GM12874 (cell line): ENCODE measurements at regions not wholly inside any gene's neighbourhood (a gene's known extent, or its start where the extent isn't known, plus 50 kb on each side); places are given as distances from the start of the nearest gene placed in this dataset.

Source experiments
- CTCF ChIP-seq: IDR thresholded peaks from 2 replicates; pipeline ENCODE4 v1.5.1; 2011; ENCODE audit warnings: low read depth, mild to moderate bottlenecking, control low read depth, low read length, moderate library complexity; ENCODE audit not compliant: insufficient read depth

GRCh38 chr6:164692772-164693510, 616.5 kb downstream of the C6orf118 start:
- no peak for TF ChIP-seq CTCF

GRCh38 chr6:164690702-164691500, 618.5 kb downstream of the C6orf118 start:
- TF ChIP-seq CTCF: no peak

- TF ChIP-seq CTCF: no peak
Observed at GRCh38 chr6:164690241-164690640, 619.2 kb downstream of the C6orf118 start.

- TF ChIP-seq CTCF: no peak
Observed at GRCh38 chr6:164665328-164665727, 644.1 kb downstream of the C6orf118 start.

GRCh38 chr6:164663634-164664033, 645.8 kb downstream of the C6orf118 start:
- no peak for TF ChIP-seq CTCF

- no peak for TF ChIP-seq CTCF
Observed at GRCh38 chr6:164661716-164662115, 647.7 kb downstream of the C6orf118 start.

GRCh38 chr6:164660781-164661180, 648.6 kb downstream of the C6orf118 start:
- TF ChIP-seq CTCF: no peak
